OCI-LY7 (cell line): ENCODE measurements at regions not wholly inside any gene's neighbourhood (a gene's known extent, or its start where the extent isn't known, plus 50 kb on each side); places are given as distances from the start of the nearest gene placed in this dataset.

Experiments used
- EZH2phosphoT487 ChIP-seq: fragments of 200-600 bp; sonication (generic); IDR thresholded peaks from 2 replicates; pipeline ENCODE4 v1.6.1; 2018; ENCODE audit warnings: low read depth, borderline replicate concordance, mild to moderate bottlenecking, mixed run types, antibody characterized with exemption, low read length, moderate library complexity, mixed read lengths
- TF ChIP-seq, protein P1 (sequence below): fragments of 200-600 bp; sonication (generic); conservative IDR thresholded peaks from 2 replicates; pipeline ENCODE4 v1.5.1; 2014; ENCODE audit warnings: mild to moderate bottlenecking, antibody characterized with exemption, low read length, moderate library complexity, mixed read lengths

DNA sequence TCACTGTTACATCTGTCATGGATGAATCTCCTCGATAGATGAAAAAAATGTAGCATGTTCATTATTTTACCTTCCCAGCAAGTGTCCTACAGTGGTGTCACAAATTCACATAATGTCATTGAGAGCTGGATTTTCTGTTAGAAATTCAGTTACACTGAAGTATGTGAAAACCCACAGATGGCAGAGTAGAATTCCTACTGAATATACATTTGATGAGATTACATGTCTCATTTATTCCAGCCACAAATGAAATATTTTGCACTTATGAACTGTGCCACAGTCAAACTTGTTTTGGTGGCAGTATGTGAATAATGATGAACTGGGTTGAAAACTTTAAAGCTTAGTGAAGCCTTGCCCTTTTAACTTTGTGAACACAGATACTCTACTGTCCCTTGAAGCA is 301.9 kb upstream of the DPYD start:
- no peak for TF ChIP-seq EZH2phosphoT487
- TF ChIP-seq, protein P1, sequence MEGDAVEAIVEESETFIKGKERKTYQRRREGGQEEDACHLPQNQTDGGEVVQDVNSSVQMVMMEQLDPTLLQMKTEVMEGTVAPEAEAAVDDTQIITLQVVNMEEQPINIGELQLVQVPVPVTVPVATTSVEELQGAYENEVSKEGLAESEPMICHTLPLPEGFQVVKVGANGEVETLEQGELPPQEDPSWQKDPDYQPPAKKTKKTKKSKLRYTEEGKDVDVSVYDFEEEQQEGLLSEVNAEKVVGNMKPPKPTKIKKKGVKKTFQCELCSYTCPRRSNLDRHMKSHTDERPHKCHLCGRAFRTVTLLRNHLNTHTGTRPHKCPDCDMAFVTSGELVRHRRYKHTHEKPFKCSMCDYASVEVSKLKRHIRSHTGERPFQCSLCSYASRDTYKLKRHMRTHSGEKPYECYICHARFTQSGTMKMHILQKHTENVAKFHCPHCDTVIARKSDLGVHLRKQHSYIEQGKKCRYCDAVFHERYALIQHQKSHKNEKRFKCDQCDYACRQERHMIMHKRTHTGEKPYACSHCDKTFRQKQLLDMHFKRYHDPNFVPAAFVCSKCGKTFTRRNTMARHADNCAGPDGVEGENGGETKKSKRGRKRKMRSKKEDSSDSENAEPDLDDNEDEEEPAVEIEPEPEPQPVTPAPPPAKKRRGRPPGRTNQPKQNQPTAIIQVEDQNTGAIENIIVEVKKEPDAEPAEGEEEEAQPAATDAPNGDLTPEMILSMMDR: no peak
